ENCODE measurements at regions not wholly inside any gene's neighbourhood (a gene's known extent, or its start where the extent isn't known, plus 50 kb on each side); places are given as distances from the start of the nearest gene placed in this dataset.
"Not testable (repeated sequence)": the region's sequence is repeated elsewhere in the genome, so short reads cannot be mapped to it uniquely, and the experiment has no call there.

GRCh38 chr1:82145656-82146055 is 344.9 kb downstream of the ADGRL2 start:
- ATAC-seq (no peak), DNase-seq (no peak)
- 81 to 89% (median 87%) methylated on average over 1 of the region's 1 CpG for WGBS, 4 donors
- Histone ChIP-seq H3K4me3 (no peak overlapping the region), H3K36me3 (no peaks in the 10 kb centered on the region), H3K27ac (no peak overlapping the region), H3K9me3 (no peaks in the 10 kb centered on the region), H3K27me3 (no peaks in the 10 kb centered on the region), H3K4me1 (no peaks in the 10 kb centered on the region)
- TF ChIP-seq CTCF (IDR thresholded peaks at IDR 0.05) (no peak), POLR2A (IDR thresholded peaks at IDR 0.05) (no peak)
- intact Hi-C loops (cut with DNase I): no loop called here

GRCh38 chr1:82143108-82143833 is 342.5 kb downstream of the ADGRL2 start:
- H3K4me3 ChIP-seq: no peak overlapping the region
- no peaks in the 10 kb centered on the region for H3K9me3 ChIP-seq
- no peaks in the 10 kb centered on the region for H3K36me3 ChIP-seq
- intact Hi-C loops (cut with DNase I): no loop called here
- WGBS, 4 donors: 89 to 95% (median 92%) methylated on average over 3 of the region's 3 CpGs
- no peaks in the 10 kb centered on the region for H3K27me3 ChIP-seq
- H3K4me1 ChIP-seq: no peaks in the 10 kb centered on the region
- TF ChIP-seq CTCF (IDR thresholded peaks at IDR 0.05): no peak
- no peak for TF ChIP-seq POLR2A (IDR thresholded peaks at IDR 0.05)
- DNase-seq: no peak
- no peak for ATAC-seq
- no peak overlapping the region for H3K27ac ChIP-seq

- H3K27me3 ChIP-seq: no peaks in the 10 kb centered on the region
- ATAC-seq (no peak), DNase-seq (no peak)
- no peak overlapping the region for H3K27ac ChIP-seq
- no peaks in the 10 kb centered on the region for H3K4me1 ChIP-seq
- no peak for TF ChIP-seq POLR2A (IDR thresholded peaks at IDR 0.05)
- TF ChIP-seq CTCF (IDR thresholded peaks at IDR 0.05): no peak
- intact Hi-C loops (cut with DNase I): no loop called here
- H3K36me3 ChIP-seq: no peaks in the 10 kb centered on the region
- no peak overlapping the region for H3K4me3 ChIP-seq
- 68 to 81% (median 71%) methylated on average over 2 of the region's 2 CpGs for WGBS, 4 donors
- H3K9me3 ChIP-seq: no peaks in the 10 kb centered on the region
These were observed 340.7 kb downstream of the ADGRL2 start for GRCh38 chr1:82141390-82141789.

- DNase-seq (no peak), ATAC-seq (no peak)
- Histone ChIP-seq H3K4me1 (no peaks in the 10 kb centered on the region), H3K36me3 (no peaks in the 10 kb centered on the region), H3K27me3 (no peaks in the 10 kb centered on the region), H3K27ac (no peak overlapping the region), H3K9me3 (no peaks in the 10 kb centered on the region), H3K4me3 (no peak overlapping the region)
- intact Hi-C loops (cut with DNase I): no loop called here
- TF ChIP-seq CTCF (IDR thresholded peaks at IDR 0.05) (no peak), POLR2A (IDR thresholded peaks at IDR 0.05) (no peak)
- 92 to 96% (median 94%) methylated on average over 8 of the region's 8 CpGs for WGBS, 4 donors
These were observed 339.2 kb downstream of the ADGRL2 start for GRCh38 chr1:82139751-82140468.

GRCh38 chr1:82136351-82136750 is 335.6 kb downstream of the ADGRL2 start:
- H3K36me3 ChIP-seq; H3K4me1 ChIP-seq; H3K27me3 ChIP-seq; DNase-seq; ATAC-seq; H3K27ac ChIP-seq; H3K9me3 ChIP-seq; intact Hi-C loops (cut with DNase I); H3K4me3 ChIP-seq: not testable (repeated sequence)
- WGBS, 4 donors: 87 to 92% (median 90%) methylated on average over 20 of the region's 20 CpGs
